Activated T-helper 1 cell treated with Interleukin-2 at 50 U/mL for 16 hours (primary cell): ENCODE measurements at regions not wholly inside any gene's neighbourhood (a gene's known extent, or its start where the extent isn't known, plus 50 kb on each side); places are given as distances from the start of the nearest gene placed in this dataset.
"Not testable (repeated sequence)": the region's sequence is repeated elsewhere in the genome, so short reads cannot be mapped to it uniquely, and the experiment has no call there.

Experiments
- DNase-seq: peaks from one replicate; pipeline ENCODE4 v3.0.0-alpha.2; 2020; ENCODE audit warnings: low read depth

DNA sequence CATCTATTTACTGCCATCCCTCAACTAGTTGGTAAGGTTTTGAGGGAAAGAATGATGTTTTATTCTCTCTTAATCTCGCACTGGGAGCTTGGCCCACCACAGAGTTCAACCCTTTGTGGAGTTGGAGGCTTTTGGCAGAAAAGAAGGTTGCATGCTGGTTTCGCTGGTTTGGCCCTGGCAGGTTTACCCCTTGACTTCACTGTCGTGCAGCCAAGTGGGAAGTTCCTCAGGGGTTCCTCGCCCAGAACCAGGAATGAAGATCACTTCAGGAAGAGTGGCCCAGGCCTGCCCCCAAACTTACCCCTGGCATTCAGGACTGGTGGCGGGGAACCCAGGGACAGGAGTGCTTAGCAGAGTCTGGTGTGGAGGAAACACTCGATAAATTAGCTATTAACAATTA lies 103.1 kb upstream of the LYZL2 start:
- DNase-seq = no peak

DNA sequence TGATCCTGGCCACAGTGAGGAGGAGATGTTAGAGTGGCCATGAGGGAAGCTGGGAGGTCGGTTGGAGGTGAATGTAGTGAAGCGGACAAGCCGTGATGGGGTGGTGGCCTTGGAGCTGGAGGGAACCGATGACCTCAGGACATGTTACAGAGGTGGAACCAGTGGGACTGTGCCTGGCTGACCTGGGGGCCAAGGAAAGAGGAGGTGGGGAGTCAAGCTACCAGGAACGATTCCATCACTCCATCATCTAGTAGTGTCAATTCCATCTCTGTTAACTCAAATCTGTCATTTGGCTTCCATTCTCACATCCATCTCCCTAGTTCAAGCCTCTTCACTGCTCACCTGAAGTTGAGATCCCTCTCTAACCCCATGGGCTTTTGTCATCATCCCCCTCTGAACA lies 102.4 kb upstream of the LYZL2 start:
- DNase-seq = no peak

DNA sequence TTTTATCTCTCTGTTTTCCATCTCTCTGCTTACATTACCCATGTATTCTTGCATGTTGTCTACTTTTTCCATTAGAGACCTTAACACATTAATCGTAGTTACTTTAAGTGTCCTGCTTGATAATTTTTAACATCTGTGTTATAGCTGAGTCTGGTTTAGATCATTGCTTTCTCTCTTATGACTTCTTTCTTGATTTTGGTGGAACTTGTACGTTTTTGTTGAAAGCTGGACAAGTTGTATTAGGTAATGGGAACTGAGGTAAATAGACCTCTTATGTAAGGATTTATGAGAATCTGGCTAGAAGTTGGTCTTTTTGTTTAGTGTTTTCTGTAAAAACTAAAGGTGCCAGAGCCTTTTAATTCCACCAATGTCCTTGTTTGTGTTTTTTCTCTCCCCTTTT lies 100.8 kb upstream of the LYZL2 start:
- no peak for DNase-seq

DNA sequence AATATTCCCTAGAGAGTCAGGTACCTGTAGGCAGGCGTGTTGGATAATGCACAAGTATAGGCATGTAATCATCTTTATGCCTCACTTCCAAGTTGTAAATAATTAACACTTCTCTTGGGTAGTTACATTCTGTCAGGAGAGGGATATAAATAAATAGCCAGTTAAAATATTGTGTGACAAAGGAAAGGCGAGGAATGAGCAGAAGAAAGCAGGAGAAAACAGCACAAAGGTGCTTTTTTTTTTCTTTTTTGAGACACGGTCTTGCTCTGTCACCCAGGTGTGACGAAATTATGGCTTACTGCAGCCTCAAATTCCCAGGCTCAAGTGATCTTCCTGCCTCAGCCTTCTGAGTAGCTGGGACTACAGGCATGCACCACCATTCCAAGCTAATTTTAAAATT lies 99.2 kb upstream of the LYZL2 start:
- DNase-seq = no peak

DNA sequence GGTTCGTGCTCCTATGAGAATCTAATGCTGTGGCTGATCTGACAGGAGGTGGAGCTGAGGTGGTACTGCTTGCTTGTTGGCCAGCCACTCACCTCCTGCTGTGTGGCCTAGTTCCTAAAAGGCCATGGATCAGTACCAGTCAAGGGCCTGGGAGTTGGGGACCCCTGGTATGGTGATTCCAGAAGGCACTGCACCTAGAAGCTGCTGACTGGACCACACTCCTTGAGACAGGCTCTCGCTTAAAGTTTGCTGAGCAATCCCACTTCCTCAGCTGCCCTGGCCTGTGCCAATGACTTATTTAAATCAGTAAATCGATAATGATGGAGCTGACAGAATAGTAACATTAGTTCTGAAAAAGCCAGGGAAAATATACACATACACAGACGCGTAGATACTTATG lies 98.6 kb upstream of the LYZL2 start:
- DNase-seq = no peak

DNA sequence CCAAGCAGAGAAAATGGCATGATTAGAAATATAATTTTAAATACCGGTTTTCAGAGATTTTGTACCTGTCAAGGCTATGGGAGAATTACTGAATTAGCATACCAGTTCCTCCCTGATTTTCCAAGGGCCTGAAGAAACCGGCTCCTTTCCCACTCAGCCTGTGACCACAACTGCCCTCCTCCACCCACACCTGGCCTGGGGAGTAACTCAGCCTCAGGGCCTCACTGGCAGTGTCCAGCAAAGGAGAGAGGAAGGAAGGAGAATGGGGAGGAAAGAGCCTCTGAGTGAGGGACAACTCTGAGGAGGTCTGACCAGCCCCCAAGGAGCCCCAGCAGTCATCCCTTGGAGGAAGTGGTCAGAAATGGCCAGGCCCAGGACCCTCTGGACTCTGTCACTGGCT lies 98.0 kb upstream of the LYZL2 start:
- DNase-seq = no peak

DNA sequence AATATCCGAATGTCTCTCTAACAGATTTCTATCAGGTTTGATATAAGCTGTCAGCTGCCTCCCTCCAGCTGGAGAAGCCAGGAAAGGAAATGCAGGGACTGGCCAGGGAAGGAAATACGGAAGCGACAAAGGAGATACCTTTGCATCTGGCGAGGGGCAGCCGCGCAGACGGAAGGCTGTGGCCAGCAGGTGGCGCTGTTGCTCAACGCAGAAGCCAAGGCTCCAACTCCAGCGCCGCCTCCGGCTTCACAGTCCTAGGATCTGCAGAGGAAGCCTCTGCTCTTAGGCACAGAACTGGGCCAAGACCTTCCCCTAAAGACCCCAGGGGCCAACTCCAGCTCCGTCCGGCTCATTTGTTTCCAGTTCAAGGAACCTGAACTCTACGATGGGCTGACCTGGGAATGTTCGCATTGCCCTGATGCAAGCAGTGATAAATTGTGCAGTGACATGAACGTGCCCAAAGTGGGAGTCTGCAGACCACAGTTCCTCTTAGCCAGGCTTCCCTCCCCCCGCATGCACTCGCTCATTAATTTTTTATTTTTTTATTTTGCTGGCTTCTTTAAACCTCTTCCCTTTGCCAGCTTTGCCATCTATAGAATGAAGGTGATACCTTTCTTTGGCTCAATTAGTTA lies 97.3 kb upstream of the LYZL2 start:
- DNase-seq = peak; percentile 66

DNA sequence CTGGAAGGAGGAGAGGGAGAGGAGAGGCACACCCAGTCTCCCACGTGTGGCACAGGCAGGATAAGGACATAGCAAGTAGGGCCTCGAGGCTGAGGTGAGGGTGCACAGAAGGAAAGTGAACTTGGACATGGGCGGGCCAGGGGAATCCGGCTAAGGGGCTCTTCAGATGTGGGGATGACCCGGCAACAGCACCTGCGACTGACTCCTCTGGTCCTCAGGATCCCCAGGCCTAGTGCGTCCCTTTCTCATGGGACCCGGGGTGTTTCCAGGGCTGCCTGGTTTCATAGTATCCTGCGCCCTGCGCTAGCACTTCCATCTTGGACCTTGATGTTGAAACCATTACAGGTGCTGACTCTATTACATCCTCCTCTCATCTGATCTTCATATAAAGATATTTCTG lies 96.1 kb upstream of the LYZL2 start:
- no peak for DNase-seq

DNA sequence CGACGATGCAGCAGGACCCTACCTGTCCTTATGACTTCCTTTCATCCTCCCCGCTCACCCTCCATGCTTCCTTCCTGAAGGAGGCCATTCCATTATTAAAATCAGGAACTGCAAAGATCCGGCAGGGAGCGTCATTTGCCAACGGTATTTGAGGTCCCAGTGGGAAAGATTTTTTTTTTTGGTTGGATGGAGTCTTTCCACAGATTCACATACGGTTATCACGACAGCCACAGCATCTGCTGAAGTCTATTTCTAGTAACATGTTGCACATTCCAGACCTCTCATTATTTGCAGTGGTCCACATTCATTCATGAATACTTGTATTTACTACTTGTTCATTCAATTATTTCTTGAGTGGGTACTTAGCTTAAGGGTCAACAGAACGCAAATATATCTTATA lies 94.7 kb upstream of the LYZL2 start:
- DNase-seq = no peak

DNA sequence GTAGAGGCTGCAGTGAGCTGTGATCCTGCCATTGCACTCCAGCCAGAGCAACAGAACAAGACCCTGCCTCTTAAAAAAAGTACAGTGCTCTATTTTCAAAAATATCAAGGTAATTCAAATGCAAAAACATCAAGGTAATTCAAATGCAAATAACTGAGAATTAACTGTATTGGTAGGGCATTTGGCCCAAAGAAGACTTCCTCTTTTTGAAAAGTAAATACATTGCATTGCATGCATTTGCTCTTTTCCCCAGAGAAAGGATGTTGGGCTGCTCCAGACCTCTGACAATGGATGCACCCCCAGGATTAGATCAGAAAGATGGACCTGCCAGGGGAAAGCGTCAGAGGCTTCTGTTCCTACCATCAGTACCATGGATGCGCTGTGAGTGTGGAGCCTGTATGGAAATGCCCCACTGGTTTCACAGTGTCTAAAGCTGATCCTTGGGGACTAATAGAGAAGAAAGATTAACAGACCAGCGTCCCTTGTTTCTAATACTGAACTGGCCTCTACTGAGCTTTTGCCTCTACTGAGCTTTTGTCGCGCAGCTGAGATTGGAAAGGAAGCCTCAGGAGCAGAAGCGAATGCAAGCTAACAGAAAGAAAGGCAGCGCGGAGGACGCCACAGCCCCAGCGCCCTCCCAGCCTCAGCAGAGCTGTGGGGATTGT lies 93.5 kb upstream of the LYZL2 start:
- DNase-seq = no peak

DNA sequence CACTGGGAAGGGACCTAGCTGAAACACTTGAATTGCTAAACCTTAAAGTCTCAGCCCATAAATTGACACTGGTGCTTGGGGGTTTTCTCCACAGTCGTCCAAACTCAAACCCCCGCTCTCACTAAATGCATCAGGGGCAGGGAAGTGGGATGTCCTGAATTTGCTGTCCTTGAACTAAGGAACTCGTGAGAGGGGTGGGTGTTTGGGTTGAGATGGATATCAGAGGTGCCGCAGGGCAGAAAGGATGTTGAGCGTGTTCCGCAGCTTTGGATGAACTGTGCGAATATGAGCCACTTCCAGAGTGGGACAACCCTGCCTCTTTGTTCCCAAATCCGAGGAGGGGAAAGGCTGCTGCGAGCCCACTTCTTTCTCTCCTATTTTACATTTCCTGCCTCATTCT lies 90.3 kb upstream of the LYZL2 start:
- no peak for DNase-seq

DNA sequence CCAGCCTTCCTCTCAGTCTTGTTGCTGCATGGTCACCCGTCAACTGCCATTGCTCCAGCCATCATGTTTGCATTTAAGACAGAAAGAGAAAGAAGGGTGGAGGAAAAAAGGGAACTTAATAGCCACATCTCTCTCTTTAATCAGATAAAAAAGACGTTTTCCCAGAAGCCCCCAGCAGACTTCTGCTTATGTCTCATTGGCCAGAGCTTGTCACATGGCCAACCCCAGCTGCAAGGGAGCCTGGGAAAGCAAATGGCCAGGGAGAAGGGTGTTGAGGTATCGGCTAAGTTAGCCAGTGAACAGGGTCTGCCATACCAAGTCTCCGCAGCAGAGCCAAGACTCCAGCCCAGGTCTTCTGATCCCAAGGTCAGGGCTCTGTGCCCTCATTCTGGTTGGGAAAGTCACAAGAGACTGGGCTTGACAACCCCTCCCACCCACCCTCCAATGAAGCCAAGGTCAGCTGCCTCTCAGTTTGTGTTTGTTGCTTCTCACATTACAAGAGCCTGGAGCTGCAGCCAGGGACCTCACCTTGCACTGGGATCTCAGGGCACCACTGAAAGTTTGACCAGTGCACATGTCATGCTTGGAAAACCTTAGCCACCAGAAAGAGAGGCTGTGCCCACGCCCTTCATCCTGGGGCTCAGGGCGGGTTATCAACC lies 80.3 kb upstream of the LYZL2 start:
- DNase-seq = no peak

DNA sequence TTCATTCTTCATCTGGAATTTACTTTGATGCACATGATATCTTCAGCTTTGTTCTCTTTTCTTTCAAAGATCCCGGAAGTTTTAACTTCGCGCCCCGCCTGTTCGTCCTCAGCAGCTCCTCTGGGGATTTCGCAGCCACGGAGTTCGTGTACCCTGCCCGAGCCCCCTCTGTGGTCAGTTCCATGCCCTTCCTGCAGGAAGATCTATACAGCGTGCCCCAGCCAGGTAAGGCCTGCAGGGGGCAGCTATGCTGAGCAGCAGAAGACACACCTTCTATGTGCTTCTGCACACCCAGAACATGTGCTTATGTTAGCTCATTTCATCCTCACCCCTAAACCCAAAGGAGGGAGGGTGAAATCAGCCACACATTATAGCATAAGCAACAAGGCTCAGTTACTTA lies 79.7 kb upstream of the LYZL2 start:
- no peak for DNase-seq

DNA sequence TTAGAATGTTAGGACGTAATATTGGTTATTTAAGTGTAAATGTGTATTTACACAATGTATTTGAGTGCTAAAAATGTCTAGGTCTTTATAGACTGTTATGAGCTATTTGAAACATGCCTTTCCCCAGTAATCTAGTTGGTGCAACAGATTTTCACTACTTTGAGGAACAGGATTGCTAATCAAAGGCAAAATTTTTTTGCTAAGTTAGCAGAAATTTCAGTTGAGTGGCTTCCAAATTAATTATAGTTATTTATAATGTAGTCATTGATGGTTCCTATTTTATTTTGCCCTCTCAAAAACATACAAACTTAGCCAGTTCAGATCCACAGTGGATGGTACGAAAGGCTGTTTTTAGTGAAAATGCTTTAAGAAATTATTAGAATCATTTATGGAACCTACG lies 78.7 kb upstream of the LYZL2 start:
- no peak for DNase-seq

DNA sequence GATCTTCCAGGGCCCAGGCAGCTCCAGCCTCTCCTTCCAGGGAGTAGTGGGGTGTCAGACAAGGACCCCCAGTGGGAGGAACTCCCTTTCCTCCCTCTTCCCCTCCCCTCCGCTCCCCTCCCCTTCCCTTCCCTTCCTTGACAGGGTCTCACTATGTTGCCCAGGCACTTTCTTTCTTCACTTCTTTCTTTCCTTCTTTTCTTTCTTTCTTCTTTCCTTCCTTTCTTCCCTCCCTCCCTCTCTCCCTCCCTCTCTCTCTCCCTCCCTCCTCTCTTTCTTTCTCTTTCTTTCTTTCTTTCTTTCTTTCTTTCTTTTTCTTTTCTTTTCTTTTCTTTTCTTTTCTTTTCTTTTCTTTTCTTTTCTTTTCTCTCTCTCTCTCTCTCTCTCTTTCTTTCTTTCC lies 76.6 kb upstream of the LYZL2 start:
- DNase-seq = not testable (repeated sequence)

DNA sequence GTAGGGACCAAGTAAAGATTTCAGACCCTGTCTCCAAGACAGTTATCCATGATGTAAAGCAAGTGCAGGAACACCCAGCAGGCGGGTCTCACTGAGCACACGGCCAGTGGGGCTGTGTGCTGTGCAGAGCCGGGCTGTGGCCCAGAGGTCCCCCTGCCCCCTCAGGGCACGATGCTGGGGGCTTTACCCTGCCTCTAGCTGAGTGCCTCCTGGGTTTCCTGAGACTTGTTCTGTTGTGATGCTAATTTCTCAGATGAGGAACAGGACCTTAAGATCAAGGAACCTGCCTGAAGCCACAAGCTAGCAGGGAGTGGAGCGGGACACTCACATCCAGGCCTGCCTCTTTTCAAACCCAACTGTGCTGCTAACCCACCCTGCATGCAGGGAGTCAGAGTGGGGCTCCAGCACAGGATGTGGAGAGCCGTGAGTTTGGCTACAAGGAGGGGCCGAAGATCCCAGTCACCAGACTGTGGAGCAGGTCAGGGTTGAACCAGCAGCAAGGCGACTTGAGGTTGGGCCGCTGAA lies 76.1 kb upstream of the LYZL2 start:
- DNase-seq = no peak

DNA sequence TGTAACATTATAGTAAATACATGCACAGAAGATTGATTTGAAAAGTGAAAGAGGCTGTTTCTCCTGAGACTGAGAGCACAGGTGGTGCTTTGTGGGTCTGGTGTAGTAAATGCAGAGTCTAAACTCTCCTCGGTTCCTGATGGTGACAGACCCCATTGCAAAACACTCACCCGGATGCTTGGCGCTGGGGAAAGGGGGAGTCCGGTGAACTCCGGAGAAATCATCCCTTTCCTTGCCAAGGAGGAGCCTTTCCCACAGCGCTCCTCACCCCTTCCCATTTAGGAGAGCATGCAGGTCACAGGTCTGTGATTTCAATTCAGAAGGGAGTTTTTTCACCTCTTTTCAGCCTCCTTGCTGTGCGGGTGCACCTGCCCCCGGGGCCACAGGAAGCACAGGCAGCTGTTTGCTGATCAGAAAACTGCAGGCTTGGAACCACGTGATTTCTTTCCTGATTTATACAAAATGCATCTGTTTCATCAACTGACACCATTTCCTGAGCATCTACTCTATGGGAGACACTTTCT lies 75.6 kb upstream of the LYZL2 start:
- no peak for DNase-seq

DNA sequence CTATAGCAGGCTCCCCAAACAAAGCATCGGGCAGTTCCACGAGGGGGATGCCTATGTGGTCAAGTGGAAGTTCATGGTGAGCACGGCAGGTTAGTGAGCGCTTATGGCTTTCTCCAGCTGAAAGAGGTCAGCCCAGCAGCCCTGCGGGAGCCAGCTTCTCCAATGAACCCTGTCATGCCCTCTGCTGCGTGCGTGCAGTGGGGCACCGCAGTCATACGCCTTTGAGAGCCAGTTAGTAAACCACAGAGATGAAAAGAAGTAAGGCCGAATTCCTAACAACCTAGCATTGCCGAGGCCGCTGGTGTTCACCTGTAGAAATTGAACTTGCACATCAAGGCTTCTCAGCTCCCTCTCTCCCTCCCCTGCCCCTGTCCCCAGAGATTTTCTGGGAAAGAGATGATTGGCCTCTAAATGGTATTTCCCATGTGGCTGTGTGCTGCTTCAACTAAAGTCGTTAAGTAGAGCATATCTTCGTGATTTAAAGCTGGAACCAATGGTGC lies 75.1 kb upstream of the LYZL2 start:
- DNase-seq = peak; percentile 33

DNA sequence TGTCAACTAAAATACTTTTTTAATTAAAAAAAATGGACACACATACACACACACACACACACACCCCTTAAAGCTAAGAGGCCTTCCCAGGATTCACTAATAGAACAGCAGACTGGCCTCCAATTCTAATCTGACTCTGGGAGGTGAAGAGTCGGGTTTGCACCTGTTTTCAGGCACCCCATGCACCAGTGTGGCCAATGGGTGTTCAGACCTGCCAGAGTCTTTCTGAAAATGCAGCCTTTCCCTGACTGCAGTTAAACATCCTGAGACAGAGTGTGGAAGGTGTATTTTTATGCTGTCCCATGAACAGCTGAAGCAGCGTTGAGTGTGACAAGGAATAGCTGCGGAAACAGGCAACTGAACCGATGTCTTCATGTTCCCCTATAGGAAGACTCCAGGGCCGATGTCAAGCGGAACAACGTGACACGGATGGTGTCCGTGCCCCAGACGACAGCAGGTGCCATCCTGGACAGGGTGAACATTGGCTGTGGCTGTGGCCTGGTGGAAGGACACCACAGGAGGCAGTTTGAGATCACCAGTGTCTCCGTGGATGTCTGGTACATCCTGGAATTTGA lies 74.6 kb upstream of the LYZL2 start:
- no peak for DNase-seq

DNA sequence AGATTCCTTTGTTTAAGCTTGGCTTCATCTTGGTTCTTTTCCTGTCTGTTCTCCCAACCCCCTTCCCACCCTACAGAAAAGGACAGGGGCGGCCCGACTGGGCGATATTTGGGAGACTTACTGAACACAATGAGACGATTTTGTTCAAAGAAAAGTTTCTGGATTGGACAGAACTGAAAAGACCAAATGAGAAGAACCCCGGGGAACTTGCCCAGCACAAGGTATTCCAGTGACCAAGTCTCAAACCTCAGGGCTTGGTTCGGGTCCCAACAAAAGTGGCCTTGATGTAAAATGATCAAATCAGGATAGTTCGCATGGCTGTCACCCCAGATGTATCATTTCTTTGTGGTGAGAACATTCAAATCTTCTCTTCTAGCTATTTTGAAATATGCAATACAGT lies 73.9 kb upstream of the LYZL2 start:
- DNase-seq = not testable (repeated sequence)

DNA sequence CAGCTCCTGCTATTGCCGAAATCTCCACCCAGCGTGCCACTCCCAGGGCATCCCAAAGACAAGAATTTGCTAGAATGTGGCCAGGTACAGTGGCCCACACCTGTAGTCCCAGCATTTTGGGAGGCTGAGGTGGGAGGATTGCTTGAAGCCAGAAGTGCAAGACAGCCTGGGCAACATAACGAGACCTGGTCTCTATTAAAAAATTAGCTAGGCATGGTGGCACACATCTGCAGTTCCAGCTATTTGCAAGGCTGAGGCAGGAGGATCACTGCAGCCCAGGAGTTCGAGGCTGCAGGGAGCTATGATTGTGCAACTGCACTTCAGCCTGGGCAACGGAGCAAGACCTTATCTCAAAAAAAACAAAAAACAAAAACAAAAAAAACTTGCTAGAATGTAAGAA lies 73.3 kb upstream of the LYZL2 start:
- no peak for DNase-seq

DNA sequence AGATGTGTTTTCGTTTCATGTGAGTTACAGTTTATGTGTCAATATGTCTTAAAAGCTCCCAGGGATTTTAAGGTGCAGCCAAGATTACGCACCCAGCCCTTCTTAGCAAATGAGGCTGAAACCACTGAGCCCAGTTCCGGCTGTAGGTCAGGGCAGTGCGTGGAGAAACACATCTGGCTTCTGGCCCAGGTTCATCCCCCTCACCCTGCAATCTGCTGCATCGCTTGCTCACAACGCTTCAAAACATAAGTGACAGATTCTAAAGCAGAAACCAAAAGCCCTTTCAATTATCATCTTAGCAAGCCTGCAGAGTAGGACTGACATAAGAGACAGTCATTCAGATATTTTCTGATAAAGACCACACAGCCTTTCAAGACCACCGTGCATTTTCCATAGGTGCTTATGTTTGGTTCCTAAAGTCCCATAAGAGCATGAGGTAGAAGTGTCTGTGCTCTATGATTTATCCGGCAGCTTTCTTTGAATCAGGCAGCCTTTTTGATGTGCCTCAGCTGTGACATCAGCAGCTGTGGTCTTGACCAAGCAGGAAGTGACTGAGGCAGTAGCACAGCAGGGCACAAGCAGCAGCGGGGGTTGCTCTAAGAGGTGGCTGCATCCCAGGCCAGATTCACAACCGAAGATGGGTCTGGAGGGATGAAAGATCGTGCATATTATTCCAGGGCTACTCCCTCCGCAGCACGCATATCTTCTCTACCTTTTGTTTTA lies 72.1 kb upstream of the LYZL2 start:
- DNase-seq = peak; percentile 49
